Glomerular endothelial cell (primary cell): ENCODE measurements at regions not wholly inside any gene's neighbourhood (a gene's known extent, or its start where the extent isn't known, plus 50 kb on each side); places are given as distances from the start of the nearest gene placed in this dataset.

Source experiments
- DNase-seq: peaks from one replicate; pipeline ENCODE4 v3.0.0-alpha.2; 2011; ENCODE audit warnings: low read depth, low spot score; ENCODE audit errors: extremely low read depth

GRCh38 chr1:36650200-36651065 is 167.7 kb upstream of the CSF3R start:
- DNase-seq = peak; percentile 1

DNA sequence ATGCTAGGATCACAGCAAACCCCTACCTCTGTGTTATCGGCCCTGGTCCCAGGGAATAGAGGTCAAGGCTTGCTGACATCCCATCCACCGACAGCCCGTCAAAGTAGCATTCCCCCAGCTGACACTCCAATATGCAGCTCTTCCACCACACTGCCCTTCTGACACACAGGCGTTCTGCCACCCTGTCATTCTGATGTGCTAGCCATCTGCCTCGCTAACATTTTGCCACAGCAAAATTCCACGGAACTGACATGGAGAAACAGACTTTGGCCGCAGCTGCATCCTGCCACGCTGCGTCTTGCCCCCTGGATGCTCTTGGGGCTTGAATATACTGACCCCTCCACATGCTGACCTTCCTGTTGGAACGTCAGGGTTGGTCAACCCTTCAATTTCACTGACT is 163.2 kb upstream of the CSF3R start:
- no peak for DNase-seq

DNA sequence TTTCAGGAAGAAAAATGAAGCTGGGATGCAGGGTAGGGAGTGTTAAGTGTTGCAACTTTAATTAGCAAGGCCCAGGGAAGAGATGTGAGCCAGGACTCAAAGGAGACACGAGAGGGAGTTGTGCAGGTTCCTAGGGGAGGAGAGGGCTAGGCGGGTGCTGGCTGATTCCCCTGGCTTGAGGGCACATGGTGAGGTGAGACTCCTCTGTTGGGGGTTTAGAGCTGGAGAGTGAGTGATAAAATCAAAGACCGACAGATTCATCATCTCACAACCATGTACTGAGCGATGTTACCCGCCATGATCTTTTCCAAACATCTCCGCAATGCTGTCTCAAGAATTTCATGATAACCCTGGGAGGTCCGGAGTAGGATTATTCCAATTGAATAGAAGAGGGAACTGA is 161.8 kb upstream of the CSF3R start:
- DNase-seq = no peak

GRCh38 chr1:36643371-36644270 is 160.9 kb upstream of the CSF3R start:
- DNase-seq = no peak

DNA sequence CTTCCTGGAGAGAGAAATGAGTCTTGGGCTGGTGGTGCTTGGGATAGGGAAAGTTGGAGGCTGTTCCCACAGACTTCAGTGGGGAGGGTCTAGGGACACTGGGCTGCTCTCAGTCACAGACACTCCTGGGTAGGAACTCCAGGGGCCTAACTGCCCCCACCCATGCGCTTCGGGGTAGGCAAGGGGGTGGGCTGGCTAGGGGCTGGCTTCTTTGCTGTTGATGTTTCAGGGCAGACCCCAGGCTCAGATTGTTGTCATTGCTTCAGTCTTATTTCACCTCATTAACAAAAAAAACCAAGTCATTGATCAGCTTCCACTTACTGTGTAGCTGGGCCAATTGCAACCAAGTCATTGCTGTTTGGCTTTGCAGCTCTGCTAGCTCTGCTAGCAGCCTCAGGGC is 160.1 kb upstream of the CSF3R start:
- DNase-seq = no peak

- DNase-seq = no peak
Measured at GRCh38 chr1:36641776-36642175, 159.1 kb upstream of the CSF3R start.

- no peak for DNase-seq
Measured at GRCh38 chr1:36639461-36639860, 156.7 kb upstream of the CSF3R start.

DNA sequence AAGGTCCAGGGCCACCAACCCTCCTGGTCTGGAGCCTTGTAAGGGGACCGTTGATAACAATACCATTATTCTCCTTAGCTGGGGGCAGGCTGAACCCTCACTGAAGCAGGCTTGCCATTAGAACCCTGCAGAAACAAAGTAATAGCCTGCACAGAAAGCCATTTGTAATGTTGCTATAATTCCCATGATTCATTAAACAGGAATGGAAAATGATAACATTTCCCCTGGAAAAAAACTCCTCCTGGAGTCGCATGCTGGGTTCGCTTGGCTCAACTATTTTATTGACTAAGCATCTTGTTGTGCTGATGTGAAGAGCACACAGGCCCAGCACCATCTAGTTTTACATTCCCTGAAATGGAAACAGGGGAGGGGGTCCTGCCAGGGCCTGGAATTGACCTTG is 155.6 kb upstream of the CSF3R start:
- DNase-seq = no peak

DNA sequence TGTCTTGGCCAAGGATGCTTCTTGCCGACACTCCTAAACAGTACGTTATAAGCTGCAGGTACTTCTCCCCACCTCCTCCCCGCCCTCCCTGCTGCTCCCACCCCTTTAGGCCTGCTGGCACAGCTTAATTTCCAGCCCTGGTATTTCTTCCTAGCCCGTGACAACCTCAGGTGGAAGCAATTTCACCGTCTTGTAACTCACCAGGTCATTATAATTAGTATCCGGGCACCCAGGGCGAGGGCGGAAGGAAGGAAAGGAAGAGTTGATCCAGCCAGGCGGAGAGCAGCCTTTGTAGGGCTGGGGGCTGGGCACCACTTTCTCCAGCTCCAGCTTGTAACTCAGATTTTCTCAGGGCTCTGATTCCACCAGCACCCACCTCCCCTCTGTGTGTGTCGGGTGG is 153.5 kb upstream of the CSF3R start:
- DNase-seq = no peak

- no peak for DNase-seq
Measured at GRCh38 chr1:36635284-36635683, 152.6 kb upstream of the CSF3R start.

DNA sequence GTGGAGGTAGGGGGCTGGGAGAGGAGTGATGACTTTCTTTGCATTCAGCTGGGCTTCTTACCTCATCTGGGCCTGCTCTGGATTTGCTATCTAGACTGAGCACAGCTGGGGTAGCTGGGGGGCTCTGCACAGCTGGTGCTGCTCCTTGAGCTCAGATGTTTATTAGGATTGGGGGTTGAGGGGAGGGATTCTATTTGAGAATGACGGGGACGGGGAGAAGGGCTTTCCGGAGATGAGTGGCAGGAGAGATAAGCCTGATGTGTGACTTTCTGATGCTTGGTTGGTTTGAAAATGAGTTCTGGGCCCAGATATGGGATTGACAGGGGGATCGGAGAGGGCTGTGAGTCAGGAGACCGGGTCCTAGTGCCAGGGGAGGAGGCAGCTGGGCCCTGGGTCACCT is 146.1 kb upstream of the CSF3R start:
- no peak for DNase-seq

- no peak for DNase-seq
Measured at GRCh38 chr1:36626435-36626834, 143.7 kb upstream of the CSF3R start.

- DNase-seq = no peak
Measured at GRCh38 chr1:36625935-36626310, 143.2 kb upstream of the CSF3R start.

DNA sequence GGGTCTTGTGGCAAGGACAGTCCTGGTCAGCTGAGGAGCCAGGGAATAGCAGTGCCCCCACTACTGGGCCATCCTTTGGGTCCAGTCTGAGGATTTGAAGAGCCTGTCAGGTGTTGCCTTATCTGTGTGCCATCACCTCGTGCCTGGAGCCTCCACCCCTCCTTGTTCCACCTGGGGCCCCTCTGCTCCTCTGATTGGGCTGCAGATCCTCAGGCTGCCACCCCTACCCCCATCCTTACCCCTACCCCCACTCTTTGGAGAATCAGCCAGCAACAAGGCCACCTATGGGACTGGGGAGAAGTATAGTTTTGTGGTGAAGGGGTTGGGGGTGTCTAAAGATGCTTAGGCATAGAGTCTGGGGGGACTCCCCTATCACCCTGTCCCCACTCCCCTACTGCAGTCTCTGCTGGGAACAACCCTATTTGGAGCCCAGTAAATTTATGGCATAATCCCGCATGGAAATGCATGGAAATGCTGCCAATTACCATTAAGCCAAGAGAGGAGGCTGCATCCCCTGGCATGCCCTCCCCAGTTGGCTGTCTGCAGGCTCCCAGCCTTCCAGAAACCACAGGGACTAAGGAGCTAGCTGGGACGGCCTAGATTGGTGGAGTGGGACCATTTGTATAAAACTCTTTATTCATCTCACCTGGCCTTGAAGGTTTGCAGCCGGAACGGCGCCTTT is 142.7 kb upstream of the CSF3R start:
- no peak for DNase-seq

GRCh38 chr1:36624466-36624865 is 141.8 kb upstream of the CSF3R start:
- no peak for DNase-seq

DNA sequence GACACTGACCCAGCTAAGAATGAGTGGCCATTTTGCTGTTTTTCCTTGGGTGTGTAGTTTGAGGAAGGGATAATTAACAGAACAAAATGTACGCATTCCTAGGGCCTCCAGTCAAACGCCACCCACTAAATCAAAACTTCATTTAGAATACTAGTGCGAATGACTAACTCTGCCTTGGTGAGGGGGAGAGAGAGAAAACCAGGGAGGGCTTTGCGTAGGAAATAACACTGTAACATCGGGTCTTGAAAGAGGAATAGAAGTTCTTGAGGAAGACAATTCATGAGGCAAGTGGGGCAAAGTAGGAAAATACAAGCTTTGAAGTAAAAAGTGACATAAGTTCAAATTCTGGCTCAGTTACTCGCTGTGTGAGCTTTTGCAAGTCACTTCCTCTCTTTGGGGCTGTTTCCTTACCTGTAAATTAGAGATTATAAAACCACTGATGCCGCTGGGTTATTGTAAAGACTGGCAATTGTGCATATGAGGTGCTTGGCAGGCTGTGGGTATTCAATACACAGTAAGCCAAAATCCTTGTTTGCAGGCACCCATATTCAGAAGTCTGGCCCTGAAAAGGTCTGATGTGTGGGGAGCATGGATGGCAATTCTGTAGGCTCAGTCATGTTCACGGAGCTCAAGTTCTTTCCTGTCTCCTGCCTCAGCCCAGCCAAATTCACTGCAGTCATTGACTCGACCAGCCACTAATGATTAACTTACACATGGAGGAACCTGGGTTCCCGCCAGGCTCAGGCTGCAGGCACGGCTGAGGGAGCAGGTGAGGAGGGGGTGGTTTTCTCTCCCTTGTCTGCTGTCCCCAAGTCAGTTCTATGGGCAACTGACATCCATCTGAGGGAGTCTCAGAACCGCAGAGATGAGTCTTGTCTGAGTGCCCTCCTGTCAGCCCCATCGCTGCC is 140.3 kb upstream of the CSF3R start:
- no peak for DNase-seq

GRCh38 chr1:36621531-36621930 is 138.8 kb upstream of the CSF3R start:
- DNase-seq = no peak

DNA sequence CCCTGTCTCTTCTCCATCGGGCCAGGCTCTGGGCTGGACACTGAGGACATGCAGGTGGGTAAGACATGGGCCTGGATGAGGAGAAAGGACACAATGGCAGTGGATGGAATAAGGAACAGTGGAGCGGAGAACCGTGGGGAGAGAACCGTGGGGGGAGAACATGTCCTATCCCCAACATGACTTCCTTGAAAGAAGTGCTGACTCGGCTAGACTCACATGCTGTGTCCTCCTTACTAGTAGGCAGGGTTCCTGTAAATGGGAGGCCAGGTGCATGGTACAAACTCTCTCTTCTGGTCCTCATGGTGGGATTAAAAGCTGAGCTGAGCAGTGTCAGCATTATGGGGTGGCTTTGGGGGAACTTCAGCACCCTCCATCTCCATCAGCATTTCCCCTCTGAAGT is 137.4 kb upstream of the CSF3R start:
- no peak for DNase-seq

- no peak for DNase-seq
Measured at GRCh38 chr1:36614991-36615390, 132.3 kb upstream of the CSF3R start.

GRCh38 chr1:36614571-36614970 is 131.9 kb upstream of the CSF3R start:
- no peak for DNase-seq
